Activated naive CD4-positive, alpha-beta T cell treated with anti-CD3 and anti-CD28 coated beads, Interleukin-2, amount 50 U/mL, for 72 hours (primary cell): ENCODE measurements at regions not wholly inside any gene's neighbourhood (a gene's known extent, or its start where the extent isn't known, plus 50 kb on each side); places are given as distances from the start of the nearest gene placed in this dataset.

ENCODE experiments used
- ATAC-seq, 2 donors: fragments of 150-1000 bp; cut with Tn5 transposase; 2 replicates each; pipeline ENCODE4 v1.10.0; 2021; ENCODE audit warnings: mild to moderate bottlenecking in 2 of 2, moderate library complexity in 2 of 2
- DNase-seq, 2 donors: peaks; one replicate each; pipeline ENCODE4 v3.0.0; 2021 to 2022; ENCODE audit warnings: low spot score in 2 of 2
- H3K27ac Mint-ChIP-seq, 2 donors: one replicate each; pipeline ENCODE4 v1.8.0; 2022; ENCODE audit warnings: mild to moderate bottlenecking in 2 of 2, mixed read lengths in 2 of 2
- H3K36me3 Mint-ChIP-seq, 2 donors: one replicate each; pipeline ENCODE4 v1.8.0; 2022; ENCODE audit warnings: mixed read lengths in 2 of 2
- H3K9me3 Mint-ChIP-seq, 2 donors: one replicate each; pipeline ENCODE4 v1.8.0; 2022; ENCODE audit warnings: mixed read lengths in 2 of 2

DNA sequence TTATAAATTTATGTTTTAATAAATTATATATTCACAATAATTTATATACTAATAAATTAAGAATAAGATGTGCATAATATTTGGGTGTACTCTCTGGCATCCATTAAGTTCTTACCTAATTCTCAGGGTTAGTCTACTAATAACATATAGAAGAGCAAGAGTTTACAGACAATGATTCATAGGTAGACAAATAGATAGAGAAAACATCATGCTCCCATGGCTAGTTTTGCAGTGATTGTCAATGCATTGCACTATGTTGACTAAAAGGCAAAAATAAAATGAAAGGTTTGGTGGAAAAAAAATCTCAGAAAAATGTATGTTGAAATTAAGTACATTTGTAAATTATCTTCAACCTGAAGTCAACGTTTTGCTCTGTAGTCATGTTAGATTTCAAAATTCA, 606.0 kb downstream of the KCTD8 start:
- Mint-ChIP-seq H3K9me3 (peaks cover 12 to 20% of the 10 kb centered on the region in 2 donors), H3K36me3 (peaks cover 0 to 5% of the 10 kb centered on the region in 2 donors), H3K27ac (no peak overlapping the region)
- DNase-seq (no peak), ATAC-seq (no peak)

DNA sequence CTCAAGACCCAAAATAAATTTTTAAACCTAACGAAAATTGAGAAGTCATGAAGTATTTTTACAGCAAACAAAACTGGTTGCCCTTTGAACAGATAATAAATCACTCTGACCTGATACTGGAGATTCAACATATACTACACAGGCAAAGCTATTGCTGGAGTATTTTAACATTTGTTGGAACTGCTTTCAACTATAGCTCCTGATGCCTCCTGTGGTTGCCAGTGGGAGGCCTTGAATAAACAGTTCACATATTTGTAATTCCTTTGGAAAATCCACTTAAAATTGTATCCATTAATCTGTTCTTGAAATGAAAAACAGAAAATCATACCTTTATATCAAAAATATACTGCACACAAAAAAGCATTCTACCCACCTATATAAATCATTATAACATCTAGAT, 605.1 kb downstream of the KCTD8 start:
- no peak overlapping the region for H3K27ac Mint-ChIP-seq
- ATAC-seq (no peak), DNase-seq (no peak)
- no peaks in the 10 kb centered on the region for H3K36me3 Mint-ChIP-seq
- H3K9me3 Mint-ChIP-seq, result peaks cover 10 to 15% of the 10 kb centered on the region in 2 donors

DNA sequence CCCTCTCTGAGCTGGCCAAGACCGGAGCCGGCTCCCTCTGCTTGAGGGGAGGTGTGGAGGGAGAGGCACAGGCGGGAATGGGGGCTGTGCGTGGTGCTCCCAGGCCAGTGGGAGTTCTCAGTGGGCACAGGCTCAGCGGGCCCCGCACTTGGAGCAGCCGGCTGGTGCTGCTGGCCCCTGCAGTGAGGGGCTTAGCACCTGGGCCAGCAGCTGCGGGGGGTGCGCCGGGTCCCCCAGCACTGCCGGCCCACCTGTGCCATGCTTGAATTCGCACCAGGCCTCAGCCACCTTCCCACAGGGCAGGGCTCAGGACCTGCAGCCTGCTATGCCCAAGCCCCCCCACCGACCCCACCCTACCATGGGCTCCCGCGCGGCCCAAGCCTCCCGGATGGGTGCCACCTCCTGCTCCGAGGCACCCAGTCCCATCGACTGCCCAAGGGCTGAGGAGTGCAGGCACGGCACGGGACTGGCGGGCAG, 602.5 kb downstream of the KCTD8 start:
- ATAC-seq, result no peak
- Mint-ChIP-seq H3K9me3 (peaks cover 8 to 10% of the 10 kb centered on the region in 2 donors), H3K27ac (no peak overlapping the region), H3K36me3 (no peaks in the 10 kb centered on the region)
- DNase-seq, result no peak

DNA sequence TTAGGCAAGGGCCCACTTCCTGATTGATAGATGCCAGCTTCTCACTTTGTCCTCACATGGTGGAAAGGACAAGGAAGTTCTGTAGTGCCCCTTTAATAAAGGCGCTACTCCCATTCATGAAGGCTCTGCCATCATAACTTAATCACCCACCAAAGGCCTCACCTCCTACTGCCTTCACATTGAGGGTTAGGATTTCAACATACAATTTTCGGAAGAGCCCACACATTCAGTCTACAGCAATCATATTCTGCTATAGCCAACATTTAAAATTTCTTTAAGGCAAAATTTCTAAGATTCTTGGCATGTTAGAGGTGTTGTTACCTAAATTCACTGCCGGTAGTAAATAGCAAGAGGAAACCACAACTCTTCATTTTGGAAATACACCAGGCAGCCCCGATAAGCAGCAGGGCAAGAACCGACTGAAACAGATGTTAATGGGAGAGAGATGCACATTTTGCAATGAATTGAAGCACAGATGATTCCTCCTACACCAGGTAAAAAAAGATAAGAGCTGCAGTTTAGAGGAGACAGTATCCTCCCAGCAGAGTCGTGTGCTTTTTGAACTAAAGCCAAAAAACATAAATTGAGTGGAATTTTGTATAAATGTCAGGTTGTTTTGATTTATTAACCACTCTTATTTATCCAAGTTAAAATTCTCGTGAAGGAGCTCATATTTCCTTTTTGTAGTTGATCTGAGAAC, 594.9 kb downstream of the KCTD8 start:
- H3K9me3 Mint-ChIP-seq, result peaks cover 9 to 12% of the 10 kb centered on the region in 2 donors
- ATAC-seq (no peak), DNase-seq (no peak)
- no peak overlapping the region for H3K27ac Mint-ChIP-seq
- H3K36me3 Mint-ChIP-seq, result no peaks in the 10 kb centered on the region

DNA sequence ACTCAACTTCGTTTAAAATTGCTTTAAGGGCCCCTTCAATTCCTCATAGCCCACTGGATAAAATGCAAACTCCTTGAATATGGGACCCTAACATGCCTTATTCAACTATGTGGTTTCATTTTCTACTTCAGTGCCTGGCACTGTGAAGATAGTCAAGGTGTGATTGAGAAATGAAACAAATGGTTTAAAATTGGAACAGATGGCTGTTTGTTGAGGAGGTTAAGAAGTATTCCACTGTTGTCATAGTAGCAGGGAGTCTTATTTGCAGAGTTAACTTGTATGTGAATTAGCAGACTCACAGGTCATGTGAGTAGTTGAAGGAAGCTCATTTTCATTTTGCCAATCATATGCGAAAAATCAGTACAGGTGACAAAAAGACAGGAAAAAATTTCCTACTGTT, 593.3 kb downstream of the KCTD8 start:
- DNase-seq, result no peak
- Mint-ChIP-seq H3K27ac (no peak overlapping the region), H3K9me3 (peaks cover 17 to 20% of the 10 kb centered on the region in 2 donors), H3K36me3 (peaks cover 0 to 7% of the 10 kb centered on the region in 2 donors)
- no peak for ATAC-seq

DNA sequence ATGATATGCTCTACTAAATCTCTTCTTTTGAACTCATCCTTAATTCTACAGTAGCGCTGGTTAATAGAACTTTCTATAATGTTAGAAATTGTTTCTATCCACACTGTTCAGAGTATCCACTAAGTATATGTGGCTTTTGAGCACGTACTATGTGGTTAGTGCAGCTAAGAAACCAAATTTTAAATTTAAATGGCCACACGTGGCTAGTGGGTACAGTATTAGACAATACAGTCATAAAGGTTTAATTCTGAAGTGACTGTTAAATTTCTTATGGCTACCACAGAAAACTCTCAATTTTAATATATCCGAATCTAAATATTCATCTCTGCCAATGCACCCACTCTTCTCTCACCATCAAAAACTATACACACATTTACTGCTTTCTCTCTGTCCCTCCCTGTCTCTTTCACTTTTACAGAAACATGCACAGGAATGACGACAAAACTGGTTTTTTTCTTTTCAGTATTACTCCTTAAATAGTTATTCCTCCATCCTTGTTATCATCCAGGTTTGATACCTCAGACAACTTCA, 583.9 kb downstream of the KCTD8 start:
- ATAC-seq (no peak), DNase-seq (no peak)
- peaks cover 17 to 22% of the 10 kb centered on the region in 2 donors for H3K9me3 Mint-ChIP-seq
- H3K27ac Mint-ChIP-seq, result no peak overlapping the region
- H3K36me3 Mint-ChIP-seq, result peaks cover 0 to 4% of the 10 kb centered on the region in 2 donors

DNA sequence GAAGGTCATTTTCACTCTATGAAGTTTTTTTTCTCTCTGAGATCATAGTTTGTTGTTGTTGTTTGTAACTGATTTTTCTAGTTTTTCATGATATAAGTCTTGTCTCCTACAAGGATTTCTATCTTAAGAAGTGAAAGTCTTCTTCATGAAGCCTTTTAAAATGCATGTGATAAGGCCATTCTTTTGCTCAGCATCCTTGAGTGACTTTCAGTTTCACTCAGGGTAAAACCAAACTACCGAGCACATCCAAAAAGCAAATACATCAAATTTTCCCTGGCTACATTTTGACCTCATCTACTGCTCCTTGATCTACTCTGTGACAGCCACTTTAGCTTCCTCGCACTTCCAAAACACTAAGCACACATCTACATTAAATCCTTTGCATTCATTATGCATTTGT, 580.7 kb downstream of the KCTD8 start:
- Mint-ChIP-seq H3K27ac (no peak overlapping the region), H3K36me3 (no peaks in the 10 kb centered on the region), H3K9me3 (peaks cover 14 to 29% of the 10 kb centered on the region in 2 donors)
- no peak for DNase-seq
- ATAC-seq, result no peak

DNA sequence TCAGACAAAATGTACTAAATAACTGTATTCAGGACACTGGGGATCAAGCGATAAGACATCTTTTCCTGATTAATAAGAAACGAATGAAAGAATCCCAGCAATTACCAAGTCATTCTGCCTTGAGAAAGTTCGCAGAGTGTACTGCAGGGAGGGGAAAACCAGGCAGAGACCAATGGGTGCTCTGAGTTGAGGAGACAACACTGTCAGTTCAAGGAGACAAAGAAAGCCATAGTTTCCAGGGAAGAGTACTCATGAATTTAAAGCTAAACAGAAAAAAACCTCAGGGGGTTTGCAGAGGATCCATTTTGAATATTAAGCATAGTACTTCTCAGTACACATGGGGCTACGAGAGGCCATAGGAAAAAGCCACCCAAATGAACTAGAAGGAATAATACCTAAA, 573.0 kb downstream of the KCTD8 start:
- no peak overlapping the region for H3K27ac Mint-ChIP-seq
- DNase-seq (no peak), ATAC-seq (no peak)
- H3K36me3 Mint-ChIP-seq, result no peaks in the 10 kb centered on the region
- peaks cover 12 to 17% of the 10 kb centered on the region in 2 donors for H3K9me3 Mint-ChIP-seq

DNA sequence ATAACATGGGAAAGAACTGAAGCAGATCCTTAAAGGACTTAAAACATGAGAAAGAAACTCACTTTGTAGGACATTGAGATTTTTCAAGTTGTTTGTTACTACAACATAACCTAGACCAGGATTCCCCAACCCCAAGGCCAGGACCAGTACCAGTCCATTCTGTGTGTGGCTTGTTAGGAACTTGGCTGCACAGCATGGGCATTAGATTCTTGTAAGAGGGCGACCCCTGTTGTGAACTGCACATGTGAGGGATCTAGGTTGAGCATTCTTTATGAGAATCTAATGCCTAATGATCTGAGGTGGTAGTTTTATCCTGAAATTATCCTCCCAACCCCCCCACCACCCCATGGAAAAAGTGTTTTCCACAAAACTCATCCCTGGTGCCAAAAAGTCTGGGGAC, 566.1 kb downstream of the KCTD8 start:
- no peak overlapping the region for H3K27ac Mint-ChIP-seq
- DNase-seq (no peak), ATAC-seq (no peak)
- no peaks in the 10 kb centered on the region for H3K36me3 Mint-ChIP-seq
- peaks cover 9 to 16% of the 10 kb centered on the region in 2 donors for H3K9me3 Mint-ChIP-seq

DNA sequence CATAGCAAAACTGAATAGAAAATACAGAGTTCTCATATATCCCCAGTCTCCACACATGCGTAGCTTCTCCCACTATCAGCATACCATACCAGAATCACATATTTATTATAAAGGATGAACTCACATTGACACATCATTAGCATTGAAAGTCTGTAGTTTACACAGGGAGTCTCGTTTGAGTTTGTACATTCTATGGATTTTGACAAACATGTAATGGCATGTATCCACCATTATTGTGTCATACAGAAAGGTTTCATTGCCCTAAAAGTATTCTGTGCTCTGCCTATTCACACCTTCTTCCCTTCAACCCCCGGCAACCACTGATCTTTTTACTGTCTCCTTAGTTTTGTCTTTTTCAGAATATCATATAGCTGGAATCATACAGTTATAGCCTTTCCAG, 562.4 kb downstream of the KCTD8 start:
- ATAC-seq (no peak), DNase-seq (no peak)
- H3K9me3 Mint-ChIP-seq, result peaks cover 9 to 14% of the 10 kb centered on the region in 2 donors
- peaks cover 0 to 4% of the 10 kb centered on the region in 2 donors for H3K36me3 Mint-ChIP-seq
- no peak overlapping the region for H3K27ac Mint-ChIP-seq

DNA sequence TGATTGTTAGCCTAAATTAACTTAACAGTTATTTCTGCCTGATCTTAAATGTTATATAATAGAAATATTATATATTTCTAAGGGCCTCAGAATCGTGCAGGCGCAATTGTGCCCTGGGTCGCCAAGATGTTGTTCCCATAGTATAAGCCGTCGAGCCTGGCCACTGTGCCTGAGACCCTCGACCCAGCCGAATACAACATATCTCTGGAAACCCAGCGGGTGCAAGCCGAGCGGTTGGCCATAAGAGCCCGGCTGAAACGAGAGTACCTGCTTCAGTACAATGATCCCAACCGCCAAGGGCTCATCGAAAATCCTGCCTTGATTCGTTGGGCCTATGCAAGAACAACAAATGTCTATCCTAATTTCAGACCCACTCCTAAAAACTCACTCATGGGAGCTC, 549.8 kb downstream of the KCTD8 start:
- Mint-ChIP-seq H3K36me3 (peaks cover 0 to 13% of the 10 kb centered on the region in 2 donors), H3K9me3 (peaks cover 17 to 18% of the 10 kb centered on the region in 2 donors), H3K27ac (no peak overlapping the region)
- DNase-seq (no peak), ATAC-seq (no peak)

DNA sequence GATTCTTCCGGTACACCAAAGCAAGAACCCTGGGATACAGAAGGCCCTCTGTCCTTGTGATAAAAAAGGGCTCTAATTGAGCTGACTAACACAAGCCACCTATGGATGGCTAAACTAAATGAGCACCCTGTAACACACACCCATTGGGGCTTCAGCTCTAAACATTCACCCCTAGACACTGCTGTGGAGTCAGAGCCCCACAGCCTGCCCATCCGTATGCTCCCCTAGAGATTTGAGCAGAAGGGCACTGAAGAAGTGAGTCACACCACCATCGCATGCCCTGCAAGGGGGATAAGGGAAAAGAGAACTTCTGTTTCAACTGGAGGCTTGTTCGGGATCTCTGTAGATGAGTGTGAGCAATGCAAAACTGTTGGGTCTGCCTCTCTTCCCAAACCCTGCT, 545.2 kb downstream of the KCTD8 start:
- no peak overlapping the region for H3K27ac Mint-ChIP-seq
- no peak for ATAC-seq

DNA sequence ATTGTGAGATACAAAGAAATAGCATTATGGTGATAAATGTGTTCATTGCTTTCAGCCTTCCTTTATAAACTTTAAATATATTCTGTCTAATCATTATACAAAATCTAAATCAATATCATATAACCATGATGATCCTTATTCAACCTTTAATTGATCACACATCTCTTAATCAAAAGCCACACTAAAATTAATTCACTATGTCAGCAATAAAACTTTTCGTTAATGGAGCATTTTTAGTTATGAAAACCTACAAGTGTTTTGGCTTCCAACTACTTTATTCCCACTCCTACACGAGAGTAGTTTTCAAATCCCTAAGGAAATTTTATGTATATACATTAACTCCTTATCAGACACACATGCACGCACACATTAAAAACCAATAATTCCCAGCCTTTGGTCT, 530.2 kb downstream of the KCTD8 start:
- H3K36me3 Mint-ChIP-seq, result no peaks in the 10 kb centered on the region

More for the DNA sequence above, 545.2 kb downstream of the KCTD8 start:
- Mint-ChIP-seq H3K36me3 (no peaks in the 10 kb centered on the region), H3K9me3 (peaks cover 8 to 13% of the 10 kb centered on the region in 2 donors)
- DNase-seq, result no peak

DNA sequence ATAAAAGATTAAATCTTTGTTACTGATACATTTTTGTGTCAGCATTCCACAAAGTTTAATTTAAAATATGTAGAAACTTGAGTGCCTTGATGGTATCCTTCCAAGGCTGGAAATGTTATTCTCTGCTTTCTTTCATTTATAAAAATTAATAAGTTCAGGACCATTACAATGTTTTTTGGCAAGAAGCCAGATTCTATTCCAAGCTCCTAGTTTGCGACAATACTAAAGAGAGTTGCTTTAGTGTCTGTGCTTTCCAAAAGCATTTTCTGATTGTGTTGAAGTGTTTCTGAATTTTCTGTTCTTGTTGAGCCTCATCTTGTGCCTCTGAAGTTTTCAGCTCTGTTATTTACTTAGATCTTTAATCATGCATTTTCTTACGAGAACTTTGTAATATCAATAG, 516.2 kb downstream of the KCTD8 start:
- no peak for DNase-seq
- ATAC-seq, result no peak
- Mint-ChIP-seq H3K36me3 (no peaks in the 10 kb centered on the region), H3K9me3 (peaks cover 17 to 23% of the 10 kb centered on the region in 2 donors), H3K27ac (no peak overlapping the region)

More for the DNA sequence above, 530.2 kb downstream of the KCTD8 start:
- DNase-seq (no peak), ATAC-seq (no peak)
- Mint-ChIP-seq H3K9me3 (peaks cover 9 to 19% of the 10 kb centered on the region in 2 donors), H3K27ac (no peak overlapping the region)

DNA sequence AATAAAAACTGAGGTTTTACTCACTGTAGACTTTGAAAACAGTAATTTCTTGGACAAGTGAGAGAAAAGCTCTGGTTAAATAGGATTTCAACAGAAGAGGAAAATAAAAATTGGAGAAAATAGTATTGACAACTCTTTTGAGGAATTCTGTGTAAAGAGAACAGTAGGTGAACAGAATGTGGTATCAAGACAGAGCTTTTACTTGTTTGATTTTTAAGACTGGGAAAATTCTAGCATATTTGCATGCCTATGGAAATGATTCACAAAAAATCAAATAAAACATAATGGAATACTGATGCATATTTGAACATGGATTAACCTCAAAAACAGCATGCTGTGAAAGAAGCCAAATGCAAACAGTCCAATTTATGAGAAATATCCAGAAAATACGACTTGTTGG, 504.6 kb downstream of the KCTD8 start:
- no peak for DNase-seq
- ATAC-seq, result no peak
- no peak overlapping the region for H3K27ac Mint-ChIP-seq
- peaks cover 10 to 18% of the 10 kb centered on the region in 2 donors for H3K9me3 Mint-ChIP-seq
- H3K36me3 Mint-ChIP-seq, result no peaks in the 10 kb centered on the region

DNA sequence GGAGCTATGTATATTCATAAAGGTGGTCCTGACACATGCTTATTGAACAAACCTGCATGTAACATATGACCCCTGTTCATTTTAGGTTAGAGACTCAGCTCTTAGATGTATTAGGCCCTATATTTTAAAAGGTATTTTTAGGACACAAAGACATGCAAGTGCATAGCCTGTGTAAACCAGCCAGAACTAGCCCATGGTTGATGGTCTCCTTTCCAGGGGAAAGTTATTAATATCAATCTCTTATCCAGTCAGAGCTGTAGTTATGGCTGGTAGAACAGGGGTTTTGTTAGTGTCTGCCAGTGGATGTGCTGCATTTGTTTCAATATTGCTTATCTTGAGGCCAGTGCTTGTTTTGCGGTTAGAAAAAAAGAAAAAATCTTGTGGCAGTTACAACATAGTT, 488.6 kb downstream of the KCTD8 start:
- Mint-ChIP-seq H3K36me3 (no peaks in the 10 kb centered on the region), H3K27ac (no peak overlapping the region), H3K9me3 (peaks cover 9 to 11% of the 10 kb centered on the region in 2 donors)
- DNase-seq (no peak), ATAC-seq (no peak)

DNA sequence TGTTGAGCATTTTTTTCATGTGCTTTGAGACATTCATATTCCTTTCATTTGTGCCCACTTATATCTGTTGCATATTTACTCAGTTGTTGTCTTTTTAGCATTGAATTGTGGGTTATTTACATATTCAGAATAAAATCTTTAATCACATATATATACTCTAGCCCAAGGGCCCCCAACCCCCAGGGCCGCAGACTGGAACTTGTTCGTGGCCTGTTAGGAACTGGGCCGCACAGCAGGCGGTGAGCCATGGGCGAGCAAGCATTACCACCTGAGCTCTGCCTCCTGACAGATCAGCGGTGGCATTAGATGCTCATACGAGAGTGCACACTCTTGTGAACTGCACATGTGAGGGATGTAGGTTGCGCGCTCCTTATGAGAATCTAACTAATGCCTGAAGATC, 480.6 kb downstream of the KCTD8 start:
- DNase-seq, result no peak
- Mint-ChIP-seq H3K27ac (no peak overlapping the region), H3K9me3 (peaks cover 0 to 4% of the 10 kb centered on the region in 2 donors), H3K36me3 (no peaks in the 10 kb centered on the region)
- no peak for ATAC-seq

DNA sequence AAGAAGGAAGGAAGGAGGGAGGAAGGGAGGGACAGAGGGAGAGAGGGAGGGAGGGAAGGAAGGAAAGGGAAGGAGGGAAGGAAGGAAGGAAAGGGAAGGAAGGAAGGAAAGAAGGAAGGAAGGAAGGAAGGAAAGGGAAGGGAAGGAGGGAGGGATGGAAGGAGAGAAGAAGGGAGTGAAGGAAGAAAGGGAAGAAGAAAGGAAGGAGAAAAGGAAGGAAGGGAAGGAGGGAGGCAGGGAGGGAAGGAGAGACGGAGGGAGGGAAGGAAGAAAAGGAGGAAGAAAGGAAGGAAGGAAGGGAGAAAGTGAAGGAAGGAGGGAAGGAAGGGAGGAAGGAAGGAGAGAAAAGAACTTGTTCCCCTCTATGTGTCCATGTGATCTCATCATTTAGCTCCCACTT, 465.0 kb downstream of the KCTD8 start:
- Mint-ChIP-seq H3K36me3 (peaks cover 0 to 5% of the 10 kb centered on the region in 2 donors), H3K9me3 (peaks cover 10 to 11% of the 10 kb centered on the region in 2 donors), H3K27ac (no peak overlapping the region)
- ATAC-seq (no peak), DNase-seq (no peak)
